Kidney glomerular epithelial cell (primary cell): ENCODE measurements at regions not wholly inside any gene's neighbourhood (a gene's known extent, or its start where the extent isn't known, plus 50 kb on each side); places are given as distances from the start of the nearest gene placed in this dataset.
"Not testable (repeated sequence)": the region's sequence is repeated elsewhere in the genome, so short reads cannot be mapped to it uniquely, and the experiment has no call there.

ENCODE experiments used
- DNase-seq: peaks from one replicate; lab custom pipeline; 2025; lab: John Stamatoyannopoulos, UW

GRCh38 chr1:104953555-104953954 is 1203.9 kb downstream of the AMY1C start:
- no peak for DNase-seq

GRCh38 chr1:104973516-104973915 is 1223.8 kb downstream of the AMY1C start:
- DNase-seq, result no peak

- no peak for DNase-seq
These were observed 1230.0 kb downstream of the AMY1C start for GRCh38 chr1:104979651-104980050.

- DNase-seq, result no peak
These were observed 1237.5 kb downstream of the AMY1C start for GRCh38 chr1:104987210-104987609.

GRCh38 chr1:104989012-104989411 is 1239.3 kb downstream of the AMY1C start:
- no peak for DNase-seq

GRCh38 chr1:104991702-104992101 is 1242.0 kb downstream of the AMY1C start:
- no peak for DNase-seq

- DNase-seq, result no peak
These were observed 1251.1 kb downstream of the AMY1C start for GRCh38 chr1:105000793-105001192.

GRCh38 chr1:105004515-105004914 is 1254.8 kb downstream of the AMY1C start:
- no peak for DNase-seq

GRCh38 chr1:105005594-105006195 is 1256.0 kb downstream of the AMY1C start:
- no peak for DNase-seq

GRCh38 chr1:105017587-105017986 is 1267.9 kb downstream of the AMY1C start:
- DNase-seq, result no peak

GRCh38 chr1:105023719-105024118 is 1274.0 kb downstream of the AMY1C start:
- DNase-seq, result no peak

- DNase-seq, result no peak
These were observed 1278.3 kb downstream of the AMY1C start for GRCh38 chr1:105027838-105028471.

GRCh38 chr1:105072446-105072845 is 1322.7 kb downstream of the AMY1C start:
- DNase-seq, result no peak

GRCh38 chr1:105072850-105073249 is 1323.2 kb downstream of the AMY1C start:
- DNase-seq, result no peak

GRCh38 chr1:105073660-105074059 is 1324.0 kb downstream of the AMY1C start:
- no peak for DNase-seq

GRCh38 chr1:105083611-105084010 is 1333.9 kb downstream of the AMY1C start:
- no peak for DNase-seq

- no peak for DNase-seq
These were observed 1337.8 kb downstream of the AMY1C start for GRCh38 chr1:105087506-105087905.

GRCh38 chr1:105088166-105088565 is 1338.5 kb downstream of the AMY1C start:
- DNase-seq, result no peak

GRCh38 chr1:105093893-105094292 is 1344.2 kb downstream of the AMY1C start:
- not testable (repeated sequence) for DNase-seq

- no peak for DNase-seq
These were observed 1350.4 kb downstream of the AMY1C start for GRCh38 chr1:105100102-105100501.

GRCh38 chr1:105101261-105101660 is 1351.6 kb downstream of the AMY1C start:
- no peak for DNase-seq

GRCh38 chr1:105102371-105102770 is 1352.7 kb downstream of the AMY1C start:
- no peak for DNase-seq

- no peak for DNase-seq
These were observed 1372.3 kb downstream of the AMY1C start for GRCh38 chr1:105122041-105122440.
